ENCODE measurements at regions not wholly inside any gene's neighbourhood (a gene's known extent, or its start where the extent isn't known, plus 50 kb on each side); places are given as distances from the start of the nearest gene placed in this dataset.

- Histone ChIP-seq H3K27ac (no peak overlapping the region), H3K9me3 (no peaks in the 10 kb centered on the region), H3K4me1 (no peaks in the 10 kb centered on the region), H3K27me3 (no peaks in the 10 kb centered on the region), H3K36me3 (no peaks in the 10 kb centered on the region), H3K4me3 (no peak overlapping the region)
- TF ChIP-seq POLR2A (IDR thresholded peaks at IDR 0.05), result no peak
- TF ChIP-seq CTCF (IDR thresholded peaks at IDR 0.05), result no peak
- 27% methylated on average over 1 of the region's 1 CpG for WGBS (ENCODE audit: insufficient coverage, low coverage, low lambda C conversion rate, missing lambda C conversion rate)
- ATAC-seq (no peak), DNase-seq (no peak)
- intact Hi-C loops (cut with DNase I), result no loop called here
These were observed 269.4 kb downstream of the CDH19 start for GRCh38 chr18:66334534-66334933.

- H3K27ac ChIP-seq, result no peak overlapping the region
- DNase-seq (no peak), ATAC-seq (no peak)
- intact Hi-C loops (cut with DNase I), result no loop called here
- no peaks in the 10 kb centered on the region for H3K36me3 ChIP-seq
- no peaks in the 10 kb centered on the region for H3K27me3 ChIP-seq
- no peaks in the 10 kb centered on the region for H3K9me3 ChIP-seq
- no peak for TF ChIP-seq CTCF (IDR thresholded peaks at IDR 0.05)
- TF ChIP-seq POLR2A (IDR thresholded peaks at IDR 0.05), result no peak
- 40% methylated on average over 1 of the region's 1 CpG for WGBS (ENCODE audit: insufficient coverage, low coverage, low lambda C conversion rate, missing lambda C conversion rate)
- H3K4me1 ChIP-seq, result no peaks in the 10 kb centered on the region
- no peak overlapping the region for H3K4me3 ChIP-seq
These were observed 274.2 kb downstream of the CDH19 start for GRCh38 chr18:66329716-66330115.

GRCh38 chr18:66328296-66328878, 275.5 kb downstream of the CDH19 start:
- H3K36me3 ChIP-seq, result no peaks in the 10 kb centered on the region

GRCh38 chr18:66325251-66325650, 278.6 kb downstream of the CDH19 start:
- H3K4me1 ChIP-seq, result no peaks in the 10 kb centered on the region
- H3K27ac ChIP-seq, result no peak overlapping the region
- 55% methylated on average over 5 of the region's 5 CpGs for WGBS (ENCODE audit: insufficient coverage, low coverage, low lambda C conversion rate, missing lambda C conversion rate)
- TF ChIP-seq CTCF (IDR thresholded peaks at IDR 0.05), result no peak
- no peak for TF ChIP-seq POLR2A (IDR thresholded peaks at IDR 0.05)
- no peak overlapping the region for H3K4me3 ChIP-seq
- intact Hi-C loops (cut with DNase I), result no loop called here
- no peaks in the 10 kb centered on the region for H3K36me3 ChIP-seq
- no peak for DNase-seq
- no peaks in the 10 kb centered on the region for H3K27me3 ChIP-seq
- ATAC-seq, result no peak
- H3K9me3 ChIP-seq, result no peaks in the 10 kb centered on the region

More at GRCh38 chr18:66328296-66328878, 275.5 kb downstream of the CDH19 start:
- Histone ChIP-seq H3K27me3 (no peaks in the 10 kb centered on the region), H3K4me1 (no peaks in the 10 kb centered on the region), H3K4me3 (no peak overlapping the region), H3K9me3 (no peaks in the 10 kb centered on the region), H3K27ac (no peak overlapping the region)
- TF ChIP-seq POLR2A (IDR thresholded peaks at IDR 0.05), result no peak
- TF ChIP-seq CTCF (IDR thresholded peaks at IDR 0.05), result no peak
- DNase-seq (no peak), ATAC-seq (no peak)
- 68% methylated on average over 3 of the region's 4 CpGs for whole genome bisulfite sequencing (ENCODE audit: insufficient coverage, low coverage, low lambda C conversion rate, missing lambda C conversion rate)
- intact Hi-C loops (cut with DNase I), result no loop called here

GRCh38 chr18:66324616-66325015, 279.3 kb downstream of the CDH19 start:
- TF ChIP-seq CTCF (IDR thresholded peaks at IDR 0.05) (no peak), POLR2A (IDR thresholded peaks at IDR 0.05) (no peak)
- no peaks in the 10 kb centered on the region for H3K36me3 ChIP-seq
- ATAC-seq (no peak), DNase-seq (no peak)
- no peaks in the 10 kb centered on the region for H3K4me1 ChIP-seq
- intact Hi-C loops (cut with DNase I), result no loop called here
- no peak overlapping the region for H3K27ac ChIP-seq
- no peak overlapping the region for H3K4me3 ChIP-seq
- no peaks in the 10 kb centered on the region for H3K27me3 ChIP-seq
- WGBS (ENCODE audit: insufficient coverage, low coverage, low lambda C conversion rate, missing lambda C conversion rate), result 39% methylated on average over 2 of the region's 2 CpGs
- no peaks in the 10 kb centered on the region for H3K9me3 ChIP-seq
